ENCODE measurements at regions not wholly inside any gene's neighbourhood (a gene's known extent, or its start where the extent isn't known, plus 50 kb on each side); places are given as distances from the start of the nearest gene placed in this dataset.

DNA sequence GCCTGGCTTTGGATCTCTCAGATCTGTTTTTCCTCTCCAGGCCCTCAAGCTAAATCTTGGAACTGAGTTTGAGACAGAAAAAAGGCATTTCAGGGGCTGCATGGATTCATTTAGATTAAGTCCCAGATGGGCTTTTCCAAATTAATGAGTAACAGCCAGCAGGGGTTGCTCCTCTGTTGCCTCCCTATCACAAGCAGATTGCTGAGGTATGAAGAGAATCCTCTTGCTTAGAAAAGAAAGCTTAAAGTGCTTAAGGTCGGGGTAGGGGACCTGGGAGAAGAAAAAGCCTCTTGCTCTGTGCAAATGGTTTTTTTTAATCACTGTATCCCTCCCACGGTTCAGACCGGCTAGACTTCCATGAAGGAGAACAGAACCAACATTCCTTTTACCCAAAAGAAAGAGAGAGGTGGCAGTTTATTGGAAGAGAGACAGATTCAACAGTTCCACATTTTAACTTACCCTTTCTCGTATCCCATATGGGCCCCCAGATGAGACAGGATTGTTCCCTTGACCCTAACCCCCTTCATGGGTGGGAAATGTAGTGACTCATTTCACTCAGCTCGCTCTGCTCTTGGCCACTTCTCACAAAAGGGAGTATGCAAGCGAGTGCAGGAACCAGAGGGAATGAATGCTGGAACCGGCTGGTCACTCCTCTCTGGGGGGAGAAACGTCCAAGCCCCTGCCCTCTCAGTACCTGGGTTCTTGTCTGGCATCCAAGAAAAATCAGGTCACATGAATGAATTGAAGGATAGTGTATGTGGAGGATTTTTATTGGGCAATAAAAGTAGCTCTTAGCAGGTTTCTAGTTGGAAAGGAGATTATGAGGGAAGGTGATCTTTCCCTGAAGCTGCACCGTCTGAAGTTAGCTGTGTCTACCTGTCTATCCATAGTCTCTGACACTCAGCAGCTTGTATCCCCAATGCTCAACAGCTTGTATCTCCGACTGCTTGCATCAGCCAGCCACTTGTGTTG, 745.2 kb downstream of the SI start:
- Histone ChIP-seq H3K4me3 (replicated peaks in 1 of 3; ENCODE audit: low read depth in 2 of 3, low read length in 3 of 3) (no peak overlapping the region), H3K4me1 (ENCODE audit: control insufficient read depth in 1 of 2, insufficient read depth in 2 of 2, low read length in 2 of 2) (no peaks in the 10 kb centered on the region), H3K4me2 (replicated peaks; ENCODE audit: extremely low read depth, low read length, poor library complexity, severe bottlenecking) (no peak overlapping the region), H4K20me1 (ENCODE audit: insufficient read depth, low read length) (no peaks in the 10 kb centered on the region), H2AFZ (ENCODE audit: insufficient read depth, low read depth, low read length, poor library complexity, severe bottlenecking) (no peak overlapping the region), H3K79me2 (ENCODE audit: insufficient read depth, low read length) (no peaks in the 10 kb centered on the region), H3K36me3 (replicated peaks in 1 of 2; ENCODE audit: control insufficient read depth in 1 of 2, insufficient read depth in 2 of 2, low read length in 2 of 2) (no peaks in the 10 kb centered on the region), H3K27me3 (ENCODE audit: control insufficient read depth in 2 of 2, insufficient read depth in 2 of 2, low read length in 2 of 2) (no peaks in the 10 kb centered on the region), H3K9me3 (replicated peaks in 1 of 2; ENCODE audit: control insufficient read depth in 1 of 2, insufficient read depth in 1 of 2, low read length in 2 of 2) (peaks cover 0 to 12% of the 10 kb centered on the region in 2 donors), H3K9ac (ENCODE audit: insufficient read depth, low read length, poor library complexity, severe bottlenecking) (no peak overlapping the region), H3K27ac (ENCODE audit: low read depth in 1 of 2, low read length in 2 of 2) (no peak overlapping the region)
- Mint-ChIP-seq H3K27me3 (ENCODE audit: low read depth in 3 of 3) (no peaks in the 10 kb centered on the region), H3K27ac (no peak overlapping the region), H3K4me1 (no peaks in the 10 kb centered on the region), H3K4me3 (no peak overlapping the region), H3K9me3 (peaks cover 0 to 11% (median 2%) of the 10 kb centered on the region in 7 donors), H3K36me3 (no peaks in the 10 kb centered on the region)
- TF ChIP-seq, protein P1, sequence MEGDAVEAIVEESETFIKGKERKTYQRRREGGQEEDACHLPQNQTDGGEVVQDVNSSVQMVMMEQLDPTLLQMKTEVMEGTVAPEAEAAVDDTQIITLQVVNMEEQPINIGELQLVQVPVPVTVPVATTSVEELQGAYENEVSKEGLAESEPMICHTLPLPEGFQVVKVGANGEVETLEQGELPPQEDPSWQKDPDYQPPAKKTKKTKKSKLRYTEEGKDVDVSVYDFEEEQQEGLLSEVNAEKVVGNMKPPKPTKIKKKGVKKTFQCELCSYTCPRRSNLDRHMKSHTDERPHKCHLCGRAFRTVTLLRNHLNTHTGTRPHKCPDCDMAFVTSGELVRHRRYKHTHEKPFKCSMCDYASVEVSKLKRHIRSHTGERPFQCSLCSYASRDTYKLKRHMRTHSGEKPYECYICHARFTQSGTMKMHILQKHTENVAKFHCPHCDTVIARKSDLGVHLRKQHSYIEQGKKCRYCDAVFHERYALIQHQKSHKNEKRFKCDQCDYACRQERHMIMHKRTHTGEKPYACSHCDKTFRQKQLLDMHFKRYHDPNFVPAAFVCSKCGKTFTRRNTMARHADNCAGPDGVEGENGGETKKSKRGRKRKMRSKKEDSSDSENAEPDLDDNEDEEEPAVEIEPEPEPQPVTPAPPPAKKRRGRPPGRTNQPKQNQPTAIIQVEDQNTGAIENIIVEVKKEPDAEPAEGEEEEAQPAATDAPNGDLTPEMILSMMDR (IDR thresholded peaks at IDR 0.05) = no peak
- intact Hi-C loops (cut with micrococcal nuclease) = no loop called here
- DNase-seq = no peak
- 69% methylated on average over 3 of the region's 10 CpGs for WGBS (ENCODE audit: insufficient coverage)

- H3K9me3 ChIP-seq (replicated peaks in 1 of 2; ENCODE audit: control insufficient read depth in 1 of 2, insufficient read depth in 1 of 2, low read length in 2 of 2) = no peaks in the 10 kb centered on the region
- no peak for DNase-seq
- H2AFZ ChIP-seq (ENCODE audit: insufficient read depth, low read depth, low read length, poor library complexity, severe bottlenecking) = no peak overlapping the region
- no peaks in the 10 kb centered on the region for H3K27me3 ChIP-seq (ENCODE audit: control insufficient read depth in 2 of 2, insufficient read depth in 2 of 2, low read length in 2 of 2)
- Mint-ChIP-seq H3K4me1 (no peaks in the 10 kb centered on the region), H3K36me3 (no peaks in the 10 kb centered on the region), H3K4me3 (no peak overlapping the region), H3K27ac (no peak overlapping the region), H3K9me3 (peaks cover 0 to 2% (median 0%) of the 10 kb centered on the region in 7 donors), H3K27me3 (ENCODE audit: low read depth in 3 of 3) (no peaks in the 10 kb centered on the region)
- no peaks in the 10 kb centered on the region for H3K36me3 ChIP-seq (replicated peaks in 1 of 2; ENCODE audit: control insufficient read depth in 1 of 2, insufficient read depth in 2 of 2, low read length in 2 of 2)
- TF ChIP-seq, protein P1 (IDR thresholded peaks at IDR 0.05) = no peak
- no peak overlapping the region for H3K4me2 ChIP-seq (replicated peaks; ENCODE audit: extremely low read depth, low read length, poor library complexity, severe bottlenecking)
- H3K79me2 ChIP-seq (ENCODE audit: insufficient read depth, low read length) = no peaks in the 10 kb centered on the region
- H4K20me1 ChIP-seq (ENCODE audit: insufficient read depth, low read length) = no peaks in the 10 kb centered on the region
- no peak overlapping the region for H3K4me3 ChIP-seq (replicated peaks in 1 of 3; ENCODE audit: low read depth in 2 of 3, low read length in 3 of 3)
- no peak overlapping the region for H3K9ac ChIP-seq (ENCODE audit: insufficient read depth, low read length, poor library complexity, severe bottlenecking)
- intact Hi-C loops (cut with micrococcal nuclease) = no loop called here
- no peak overlapping the region for H3K27ac ChIP-seq (ENCODE audit: low read depth in 1 of 2, low read length in 2 of 2)
- no peaks in the 10 kb centered on the region for H3K4me1 ChIP-seq (ENCODE audit: control insufficient read depth in 1 of 2, insufficient read depth in 2 of 2, low read length in 2 of 2)
These were observed 751.6 kb downstream of the SI start for GRCh38 chr3:164326714-164327113.

Data from CD14-positive monocyte (primary cell).